ENCODE measurements at regions not wholly inside any gene's neighbourhood (a gene's known extent, or its start where the extent isn't known, plus 50 kb on each side); places are given as distances from the start of the nearest gene placed in this dataset.

GRCh38 chr21:15431053-15431452, 298.7 kb upstream of the USP25 start:
- TF ChIP-seq CTCF (IDR thresholded peaks at IDR 0.05): no peak
- TF ChIP-seq POLR2AphosphoS5 (IDR thresholded peaks at IDR 0.05): no peak
- TF ChIP-seq EP300 (IDR thresholded peaks at IDR 0.05): no peak
- no peak for TF ChIP-seq POLR2A (IDR thresholded peaks at IDR 0.05)
